HUES6 (cell line): ENCODE measurements at regions not wholly inside any gene's neighbourhood (a gene's known extent, or its start where the extent isn't known, plus 50 kb on each side); places are given as distances from the start of the nearest gene placed in this dataset.

Source experiments
- H3K27ac ChIP-seq: 2 replicates; pipeline ENCODE4 v1.7.0; 2013; ENCODE audit warnings: low read depth, mild to moderate bottlenecking, low read length, inconsistent platforms
- H3K27me3 ChIP-seq: 2 replicates; pipeline ENCODE4 v1.6.1; 2013; ENCODE audit warnings: low read length; ENCODE audit not compliant: control insufficient read depth, insufficient read depth
- H3K36me3 ChIP-seq: 2 replicates; pipeline ENCODE4 v1.6.1; 2013; ENCODE audit warnings: low read length; ENCODE audit not compliant: control insufficient read depth, insufficient read depth
- H3K4me1 ChIP-seq: 2 replicates; pipeline ENCODE4 v1.6.1; 2013; ENCODE audit warnings: low read length; ENCODE audit not compliant: control insufficient read depth, insufficient read depth
- H3K4me3 ChIP-seq: 2 replicates; pipeline ENCODE4 v1.5.1; 2013; ENCODE audit warnings: low read depth, low read length
- H3K9ac ChIP-seq: one replicate; pipeline ENCODE4 v1.6.1; 2013; ENCODE audit warnings: mild to moderate bottlenecking, low read length
- H3K9me3 ChIP-seq: 2 replicates; pipeline ENCODE4 v1.6.1; 2013; ENCODE audit warnings: low read depth, low read length; ENCODE audit not compliant: control insufficient read depth, insufficient read depth

DNA sequence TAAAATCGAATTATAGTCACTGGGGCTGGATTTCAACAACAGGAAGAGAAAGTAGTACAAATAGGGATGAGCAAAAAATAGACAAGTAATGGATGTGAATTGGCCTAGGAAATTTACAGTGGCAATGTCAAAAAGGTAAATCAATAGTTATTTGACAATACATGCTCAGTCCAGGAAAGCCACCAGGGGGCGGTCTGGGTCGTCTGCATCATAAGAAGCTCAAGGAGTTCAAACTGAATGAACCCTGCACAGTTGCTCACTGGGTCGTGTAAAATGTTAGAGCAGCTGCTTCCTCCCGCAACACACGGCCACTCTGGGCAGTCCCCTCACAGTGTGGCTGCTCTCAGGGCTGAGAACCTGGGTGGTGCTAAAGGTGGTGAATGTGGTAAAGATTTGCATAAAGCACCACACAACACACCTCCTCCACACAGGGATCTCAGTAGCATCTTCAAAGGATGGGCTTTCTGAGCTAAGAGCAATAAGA lies 85.9 kb downstream of the ZNF280B start:
- no peaks in the 10 kb centered on the region for H3K9me3 ChIP-seq
- no peak overlapping the region for H3K9ac ChIP-seq
- no peaks in the 10 kb centered on the region for H3K4me1 ChIP-seq
- no peak overlapping the region for H3K4me3 ChIP-seq
- H3K27ac ChIP-seq: no peak overlapping the region
- no peaks in the 10 kb centered on the region for H3K36me3 ChIP-seq
- H3K27me3 ChIP-seq: peaks cover 99% of the 10 kb centered on the region

- H3K9ac ChIP-seq: no peak overlapping the region
- H3K27ac ChIP-seq: no peak overlapping the region
- H3K4me1 ChIP-seq: no peaks in the 10 kb centered on the region
- H3K36me3 ChIP-seq: no peaks in the 10 kb centered on the region
- peaks cover 99% of the 10 kb centered on the region for H3K27me3 ChIP-seq
- H3K4me3 ChIP-seq: no peak overlapping the region
- no peaks in the 10 kb centered on the region for H3K9me3 ChIP-seq
Measured at GRCh38 chr22:22423681-22424080, 84.9 kb downstream of the ZNF280B start.

DNA sequence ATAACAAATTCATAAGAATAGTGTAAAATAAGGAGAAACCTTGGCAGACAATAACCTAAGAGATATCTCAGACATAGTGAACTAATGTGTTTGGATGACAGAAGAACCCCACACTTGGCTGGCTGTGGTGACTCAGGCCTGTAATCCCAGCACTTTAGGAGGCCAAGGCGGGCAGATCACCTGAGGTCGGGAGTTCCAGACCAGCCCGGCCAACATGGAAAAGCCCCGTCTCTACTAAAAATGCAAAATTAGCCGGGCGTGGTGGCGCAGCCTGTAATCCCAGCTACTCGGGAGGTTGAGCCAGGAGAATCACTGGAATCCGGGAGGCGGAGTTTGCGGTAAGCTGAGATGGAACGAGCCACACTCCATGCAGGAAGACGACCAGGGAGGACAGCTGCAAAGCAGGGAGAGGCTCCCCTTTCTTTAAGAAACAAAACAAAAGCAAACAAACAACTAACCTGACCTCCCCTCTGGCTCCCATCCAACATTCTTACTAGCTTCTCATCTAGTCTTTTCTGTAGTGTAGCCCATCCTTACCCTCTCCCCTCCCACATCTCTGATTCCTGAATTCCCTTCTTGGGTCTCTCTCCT lies 84.2 kb downstream of the ZNF280B start:
- H3K4me1 ChIP-seq: no peaks in the 10 kb centered on the region
- H3K27ac ChIP-seq: no peak overlapping the region
- no peak overlapping the region for H3K9ac ChIP-seq
- H3K4me3 ChIP-seq: no peak overlapping the region
- peaks cover 99% of the 10 kb centered on the region for H3K27me3 ChIP-seq
- H3K9me3 ChIP-seq: no peaks in the 10 kb centered on the region
- H3K36me3 ChIP-seq: no peaks in the 10 kb centered on the region

DNA sequence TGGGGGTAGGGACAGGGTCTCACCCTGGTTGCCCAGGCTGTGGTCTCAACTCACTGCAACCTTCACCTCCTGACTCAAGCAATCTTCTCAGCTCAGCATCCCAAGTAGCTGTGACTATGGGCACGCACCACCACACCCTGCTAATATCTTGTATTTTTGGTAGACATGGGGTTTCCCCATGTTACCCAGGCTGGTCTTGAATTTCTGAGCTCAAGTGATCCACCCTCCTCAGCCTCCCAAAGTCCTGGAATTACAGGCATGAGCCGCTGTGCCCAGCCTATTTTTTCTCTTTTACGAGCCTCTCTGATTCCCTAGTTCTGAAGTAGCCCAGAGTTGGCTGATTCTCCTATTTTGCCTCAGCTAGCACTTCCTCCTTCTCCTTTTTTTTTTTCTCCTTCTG lies 83.6 kb downstream of the ZNF280B start:
- Histone ChIP-seq H3K4me1 (no peaks in the 10 kb centered on the region), H3K4me3 (no peak overlapping the region), H3K36me3 (no peaks in the 10 kb centered on the region), H3K9me3 (no peaks in the 10 kb centered on the region), H3K27me3 (peaks cover 99% of the 10 kb centered on the region), H3K27ac (no peak overlapping the region), H3K9ac (no peak overlapping the region)

DNA sequence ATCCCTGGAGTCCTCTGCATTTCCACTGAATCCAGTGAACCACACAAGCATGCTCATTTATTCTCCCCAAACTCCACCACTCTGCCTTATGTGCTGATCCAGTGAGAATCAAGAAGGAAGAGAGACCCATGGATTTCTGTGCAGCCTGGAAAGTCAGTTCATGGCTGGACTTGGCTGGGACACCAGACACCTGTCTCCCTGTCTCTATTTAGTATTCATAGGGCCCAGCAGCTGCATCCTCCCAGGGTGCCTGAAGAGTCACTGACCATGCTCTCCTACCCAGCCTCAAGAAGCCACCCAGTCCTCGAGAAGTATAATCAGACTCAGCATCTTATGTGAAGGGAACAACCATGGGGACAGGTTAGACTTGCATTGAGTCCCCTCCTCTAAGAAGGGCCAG lies 83.2 kb downstream of the ZNF280B start:
- no peak overlapping the region for H3K27ac ChIP-seq
- H3K4me1 ChIP-seq: no peaks in the 10 kb centered on the region
- H3K27me3 ChIP-seq: peaks cover 99% of the 10 kb centered on the region
- H3K4me3 ChIP-seq: no peak overlapping the region
- H3K36me3 ChIP-seq: no peaks in the 10 kb centered on the region
- H3K9ac ChIP-seq: no peak overlapping the region
- no peaks in the 10 kb centered on the region for H3K9me3 ChIP-seq

GRCh38 chr22:22425783-22426624 lies 82.5 kb downstream of the ZNF280B start:
- Histone ChIP-seq H3K9ac (no peak overlapping the region), H3K27me3 (peaks cover 99% of the 10 kb centered on the region), H3K4me3 (no peak overlapping the region), H3K4me1 (no peaks in the 10 kb centered on the region), H3K36me3 (no peaks in the 10 kb centered on the region), H3K9me3 (no peaks in the 10 kb centered on the region), H3K27ac (no peak overlapping the region)

- no peak overlapping the region for H3K4me3 ChIP-seq
- no peaks in the 10 kb centered on the region for H3K36me3 ChIP-seq
- H3K27me3 ChIP-seq: peaks cover 100% of the 10 kb centered on the region
- no peak overlapping the region for H3K9ac ChIP-seq
- H3K27ac ChIP-seq: no peak overlapping the region
- no peaks in the 10 kb centered on the region for H3K4me1 ChIP-seq
- H3K9me3 ChIP-seq: no peaks in the 10 kb centered on the region
Measured at GRCh38 chr22:22427542-22428065, 80.9 kb downstream of the ZNF280B start.

- H3K9me3 ChIP-seq: no peaks in the 10 kb centered on the region
- no peaks in the 10 kb centered on the region for H3K4me1 ChIP-seq
- no peak overlapping the region for H3K4me3 ChIP-seq
- no peak overlapping the region for H3K9ac ChIP-seq
- no peak overlapping the region for H3K27ac ChIP-seq
- no peaks in the 10 kb centered on the region for H3K36me3 ChIP-seq
- H3K27me3 ChIP-seq: peaks cover 100% of the 10 kb centered on the region
Measured at GRCh38 chr22:22428222-22429098, 80.1 kb downstream of the ZNF280B start.

DNA sequence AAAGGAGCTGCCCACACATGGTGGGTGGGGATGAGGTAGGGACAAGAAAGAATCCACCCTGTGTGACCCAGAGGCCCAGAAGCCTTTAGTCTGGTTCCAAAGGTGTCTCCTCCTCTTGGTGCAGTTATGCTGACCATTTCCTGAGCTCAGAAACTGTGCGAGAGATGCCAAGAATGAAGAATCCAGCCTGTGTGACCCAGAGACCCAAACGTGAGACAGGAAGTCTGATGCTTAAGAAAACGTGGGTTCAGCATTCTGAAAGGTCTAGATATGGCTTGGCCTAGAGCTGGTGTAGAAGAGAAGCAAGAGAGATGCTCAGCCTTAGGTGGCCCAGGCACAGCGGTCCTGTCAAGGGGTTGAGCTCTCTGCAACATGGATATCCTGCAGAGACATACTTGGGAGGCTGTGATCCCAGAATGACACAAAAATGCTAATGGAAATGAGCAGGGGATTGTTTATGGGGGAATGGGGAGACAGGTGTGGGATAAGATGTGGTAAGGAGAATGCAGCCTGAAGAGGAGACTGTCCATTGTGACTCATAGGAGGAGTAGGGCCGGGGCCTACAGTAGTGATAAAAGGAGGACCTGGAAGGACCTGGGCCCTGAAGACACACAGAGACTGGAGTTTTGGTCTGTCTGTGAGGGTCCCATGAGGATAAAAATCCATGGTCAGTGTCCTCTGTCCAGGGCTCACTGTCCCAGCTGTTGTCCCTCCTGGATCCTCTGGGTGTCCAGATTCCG lies 79.0 kb downstream of the ZNF280B start:
- H3K4me1 ChIP-seq: no peaks in the 10 kb centered on the region
- H3K27me3 ChIP-seq: peaks cover 100% of the 10 kb centered on the region
- no peaks in the 10 kb centered on the region for H3K36me3 ChIP-seq
- H3K9me3 ChIP-seq: no peaks in the 10 kb centered on the region
- H3K4me3 ChIP-seq: no peak overlapping the region
- H3K27ac ChIP-seq: no peak overlapping the region
- no peak overlapping the region for H3K9ac ChIP-seq

- no peak overlapping the region for H3K27ac ChIP-seq
- no peak overlapping the region for H3K9ac ChIP-seq
- no peak overlapping the region for H3K4me3 ChIP-seq
- H3K9me3 ChIP-seq: no peaks in the 10 kb centered on the region
- no peaks in the 10 kb centered on the region for H3K4me1 ChIP-seq
- no peaks in the 10 kb centered on the region for H3K36me3 ChIP-seq
- peaks cover 100% of the 10 kb centered on the region for H3K27me3 ChIP-seq
Measured at GRCh38 chr22:22430111-22430820, 78.3 kb downstream of the ZNF280B start.
